ENCODE measurements at regions not wholly inside any gene's neighbourhood (a gene's known extent, or its start where the extent isn't known, plus 50 kb on each side); places are given as distances from the start of the nearest gene placed in this dataset.

DNA sequence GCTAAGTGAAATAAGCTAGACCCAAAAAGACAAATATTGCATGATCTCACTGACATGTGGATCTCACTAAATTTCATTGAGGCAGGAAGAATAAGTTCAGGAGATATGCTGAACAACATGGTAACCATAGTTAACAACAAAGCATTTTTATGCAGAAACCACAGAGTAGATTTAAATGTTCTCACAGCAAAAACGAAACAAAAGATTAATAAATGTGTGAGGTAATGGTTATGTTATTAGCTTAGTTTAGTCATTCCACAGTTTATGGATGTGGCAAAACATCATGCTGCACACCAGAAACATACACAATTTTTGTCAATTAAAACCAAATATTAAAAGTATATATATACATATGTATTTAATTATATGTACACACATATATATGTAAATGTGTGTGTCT, 765.8 kb downstream of the SLITRK5 start:
- 61% methylated on average over 1 of the region's 1 CpG for WGBS
- no peak for DNase-seq (ENCODE audit: low spot score)
- Histone ChIP-seq H3K27ac (ENCODE audit: low read depth in 1 of 2, low read length in 2 of 2) (no peak overlapping the region), H3K36me3 (ENCODE audit: control insufficient read depth in 4 of 4, insufficient read depth in 3 of 4, low read depth in 1 of 4, low read length in 3 of 4) (no peaks in the 10 kb centered on the region), H3K9me3 (ENCODE audit: control insufficient read depth in 4 of 4, low read length in 3 of 4) (peaks cover 0 to 5% (median 0%) of the 10 kb centered on the region in 4 donors), H3K27me3 (ENCODE audit: control insufficient read depth in 4 of 4, insufficient read depth in 4 of 4, low read length in 3 of 4) (no peaks in the 10 kb centered on the region), H3K4me1 (ENCODE audit: control insufficient read depth in 4 of 4, insufficient read depth in 4 of 4, low read length in 3 of 4) (no peaks in the 10 kb centered on the region), H3K9ac (ENCODE audit: low read depth in 1 of 2, low read length in 2 of 2) (no peak overlapping the region), H3K4me3 (ENCODE audit: low read depth in 1 of 3, low read length in 3 of 3) (no peak overlapping the region)
- TF ChIP-seq RXRA (IDR thresholded peaks at IDR 0.05) (no peak), SP1 (IDR thresholded peaks at IDR 0.05) (no peak), EGR1 (IDR thresholded peaks at IDR 0.05; ENCODE audit: low read depth in 2 of 2) (no peak), RAD21 (IDR thresholded peaks at IDR 0.05) (no peak), HNF4G (IDR thresholded peaks at IDR 0.05) (no peak), FOXA2 (IDR thresholded peaks at IDR 0.05) (no peak), FOXA1 (IDR thresholded peaks at IDR 0.05) (no peak), HNF4A (conservative IDR thresholded peaks at IDR 0.05) (no peak), NR2F2 (IDR thresholded peaks at IDR 0.05) (no peak), YY1 (IDR thresholded peaks at IDR 0.05) (no peak), TAF1 (conservative IDR thresholded peaks at IDR 0.05) (no peak), JUND (IDR thresholded peaks at IDR 0.05) (no peak), GABPA (IDR thresholded peaks at IDR 0.05 in 1 of 2, conservative IDR thresholded peaks at IDR 0.05 in 1 of 2) (no peak)
- TF ChIP-seq, protein P1, sequence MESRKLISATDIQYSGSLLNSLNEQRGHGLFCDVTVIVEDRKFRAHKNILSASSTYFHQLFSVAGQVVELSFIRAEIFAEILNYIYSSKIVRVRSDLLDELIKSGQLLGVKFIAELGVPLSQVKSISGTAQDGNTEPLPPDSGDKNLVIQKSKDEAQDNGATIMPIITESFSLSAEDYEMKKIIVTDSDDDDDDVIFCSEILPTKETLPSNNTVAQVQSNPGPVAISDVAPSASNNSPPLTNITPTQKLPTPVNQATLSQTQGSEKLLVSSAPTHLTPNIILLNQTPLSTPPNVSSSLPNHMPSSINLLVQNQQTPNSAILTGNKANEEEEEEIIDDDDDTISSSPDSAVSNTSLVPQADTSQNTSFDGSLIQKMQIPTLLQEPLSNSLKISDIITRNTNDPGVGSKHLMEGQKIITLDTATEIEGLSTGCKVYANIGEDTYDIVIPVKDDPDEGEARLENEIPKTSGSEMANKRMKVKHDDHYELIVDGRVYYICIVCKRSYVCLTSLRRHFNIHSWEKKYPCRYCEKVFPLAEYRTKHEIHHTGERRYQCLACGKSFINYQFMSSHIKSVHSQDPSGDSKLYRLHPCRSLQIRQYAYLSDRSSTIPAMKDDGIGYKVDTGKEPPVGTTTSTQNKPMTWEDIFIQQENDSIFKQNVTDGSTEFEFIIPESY (IDR thresholded peaks at IDR 0.05) = no peak
- TF ChIP-seq, protein P2, sequence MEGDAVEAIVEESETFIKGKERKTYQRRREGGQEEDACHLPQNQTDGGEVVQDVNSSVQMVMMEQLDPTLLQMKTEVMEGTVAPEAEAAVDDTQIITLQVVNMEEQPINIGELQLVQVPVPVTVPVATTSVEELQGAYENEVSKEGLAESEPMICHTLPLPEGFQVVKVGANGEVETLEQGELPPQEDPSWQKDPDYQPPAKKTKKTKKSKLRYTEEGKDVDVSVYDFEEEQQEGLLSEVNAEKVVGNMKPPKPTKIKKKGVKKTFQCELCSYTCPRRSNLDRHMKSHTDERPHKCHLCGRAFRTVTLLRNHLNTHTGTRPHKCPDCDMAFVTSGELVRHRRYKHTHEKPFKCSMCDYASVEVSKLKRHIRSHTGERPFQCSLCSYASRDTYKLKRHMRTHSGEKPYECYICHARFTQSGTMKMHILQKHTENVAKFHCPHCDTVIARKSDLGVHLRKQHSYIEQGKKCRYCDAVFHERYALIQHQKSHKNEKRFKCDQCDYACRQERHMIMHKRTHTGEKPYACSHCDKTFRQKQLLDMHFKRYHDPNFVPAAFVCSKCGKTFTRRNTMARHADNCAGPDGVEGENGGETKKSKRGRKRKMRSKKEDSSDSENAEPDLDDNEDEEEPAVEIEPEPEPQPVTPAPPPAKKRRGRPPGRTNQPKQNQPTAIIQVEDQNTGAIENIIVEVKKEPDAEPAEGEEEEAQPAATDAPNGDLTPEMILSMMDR (IDR thresholded peaks at IDR 0.05; ENCODE audit: low read depth, low read length, missing input control) = no peak
- TF ChIP-seq, protein P3, sequence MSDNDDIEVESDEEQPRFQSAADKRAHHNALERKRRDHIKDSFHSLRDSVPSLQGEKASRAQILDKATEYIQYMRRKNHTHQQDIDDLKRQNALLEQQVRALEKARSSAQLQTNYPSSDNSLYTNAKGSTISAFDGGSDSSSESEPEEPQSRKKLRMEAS (IDR thresholded peaks at IDR 0.05) = no peak
- TF ChIP-seq, protein P4, sequence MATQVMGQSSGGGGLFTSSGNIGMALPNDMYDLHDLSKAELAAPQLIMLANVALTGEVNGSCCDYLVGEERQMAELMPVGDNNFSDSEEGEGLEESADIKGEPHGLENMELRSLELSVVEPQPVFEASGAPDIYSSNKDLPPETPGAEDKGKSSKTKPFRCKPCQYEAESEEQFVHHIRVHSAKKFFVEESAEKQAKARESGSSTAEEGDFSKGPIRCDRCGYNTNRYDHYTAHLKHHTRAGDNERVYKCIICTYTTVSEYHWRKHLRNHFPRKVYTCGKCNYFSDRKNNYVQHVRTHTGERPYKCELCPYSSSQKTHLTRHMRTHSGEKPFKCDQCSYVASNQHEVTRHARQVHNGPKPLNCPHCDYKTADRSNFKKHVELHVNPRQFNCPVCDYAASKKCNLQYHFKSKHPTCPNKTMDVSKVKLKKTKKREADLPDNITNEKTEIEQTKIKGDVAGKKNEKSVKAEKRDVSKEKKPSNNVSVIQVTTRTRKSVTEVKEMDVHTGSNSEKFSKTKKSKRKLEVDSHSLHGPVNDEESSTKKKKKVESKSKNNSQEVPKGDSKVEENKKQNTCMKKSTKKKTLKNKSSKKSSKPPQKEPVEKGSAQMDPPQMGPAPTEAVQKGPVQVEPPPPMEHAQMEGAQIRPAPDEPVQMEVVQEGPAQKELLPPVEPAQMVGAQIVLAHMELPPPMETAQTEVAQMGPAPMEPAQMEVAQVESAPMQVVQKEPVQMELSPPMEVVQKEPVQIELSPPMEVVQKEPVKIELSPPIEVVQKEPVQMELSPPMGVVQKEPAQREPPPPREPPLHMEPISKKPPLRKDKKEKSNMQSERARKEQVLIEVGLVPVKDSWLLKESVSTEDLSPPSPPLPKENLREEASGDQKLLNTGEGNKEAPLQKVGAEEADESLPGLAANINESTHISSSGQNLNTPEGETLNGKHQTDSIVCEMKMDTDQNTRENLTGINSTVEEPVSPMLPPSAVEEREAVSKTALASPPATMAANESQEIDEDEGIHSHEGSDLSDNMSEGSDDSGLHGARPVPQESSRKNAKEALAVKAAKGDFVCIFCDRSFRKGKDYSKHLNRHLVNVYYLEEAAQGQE (IDR thresholded peaks at IDR 0.05) = no peak
- TF ChIP-seq, protein P5, sequence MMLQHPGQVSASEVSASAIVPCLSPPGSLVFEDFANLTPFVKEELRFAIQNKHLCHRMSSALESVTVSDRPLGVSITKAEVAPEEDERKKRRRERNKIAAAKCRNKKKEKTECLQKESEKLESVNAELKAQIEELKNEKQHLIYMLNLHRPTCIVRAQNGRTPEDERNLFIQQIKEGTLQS (IDR thresholded peaks at IDR 0.05) = no peak

Data from liver (tissue), 8 donors.